SK-N-MC (cell line): ENCODE measurements at regions not wholly inside any gene's neighbourhood (a gene's known extent, or its start where the extent isn't known, plus 50 kb on each side); places are given as distances from the start of the nearest gene placed in this dataset.

ENCODE experiments used
- DNase-seq: peaks from one replicate; pipeline ENCODE4 v3.0.0-alpha.2; 2011; ENCODE audit warnings: low read depth, low spot score
- H3K27ac ChIP-seq: fragments of 200-600 bp; sonication (generic); 2 replicates; pipeline ENCODE4 v1.5.1; 2016; ENCODE audit warnings: mixed run types
- H3K36me3 ChIP-seq: fragments of 200-600 bp; sonication (generic); 2 replicates; pipeline ENCODE4 v1.6.1; 2017; ENCODE audit warnings: antibody characterized with exemption, low read length, mixed read lengths; ENCODE audit not compliant: insufficient read depth
- H3K4me3 ChIP-seq: fragments of 200-600 bp; sonication (generic); 2 replicates; pipeline ENCODE4 v1.5.1; 2016
- H3K9ac ChIP-seq: fragments of 200-600 bp; sonication (generic); 2 replicates; pipeline ENCODE4 v1.8.0; 2017; ENCODE audit warnings: mixed run types, mixed read lengths; ENCODE audit not compliant: insufficient read length
- H3K9me3 ChIP-seq: fragments of 200-600 bp; sonication (generic); 2 replicates; pipeline ENCODE4 v1.6.1; 2017; ENCODE audit warnings: low read depth, mild to moderate bottlenecking, antibody characterized with exemption, low read length, moderate library complexity, mixed read lengths
- EZH2 ChIP-seq: fragments of 200-600 bp; sonication (generic); IDR thresholded peaks from one replicate; pipeline ENCODE4 v1.6.1; 2017; ENCODE audit warnings: antibody characterized with exemption
- FOXP2 ChIP-seq: optimal IDR thresholded peaks from 2 replicates; pipeline ENCODE3; 2011; ENCODE audit warnings: mild to moderate bottlenecking, moderate library complexity; ENCODE audit not compliant: insufficient read depth; ENCODE audit errors: extremely low read length, control extremely low read depth
- POLR2AphosphoS5 ChIP-seq: IDR thresholded peaks from 2 replicates; pipeline ENCODE4 v1.6.1; 2012; ENCODE audit warnings: mild to moderate bottlenecking, low read depth, low read length, borderline replicate concordance

DNA sequence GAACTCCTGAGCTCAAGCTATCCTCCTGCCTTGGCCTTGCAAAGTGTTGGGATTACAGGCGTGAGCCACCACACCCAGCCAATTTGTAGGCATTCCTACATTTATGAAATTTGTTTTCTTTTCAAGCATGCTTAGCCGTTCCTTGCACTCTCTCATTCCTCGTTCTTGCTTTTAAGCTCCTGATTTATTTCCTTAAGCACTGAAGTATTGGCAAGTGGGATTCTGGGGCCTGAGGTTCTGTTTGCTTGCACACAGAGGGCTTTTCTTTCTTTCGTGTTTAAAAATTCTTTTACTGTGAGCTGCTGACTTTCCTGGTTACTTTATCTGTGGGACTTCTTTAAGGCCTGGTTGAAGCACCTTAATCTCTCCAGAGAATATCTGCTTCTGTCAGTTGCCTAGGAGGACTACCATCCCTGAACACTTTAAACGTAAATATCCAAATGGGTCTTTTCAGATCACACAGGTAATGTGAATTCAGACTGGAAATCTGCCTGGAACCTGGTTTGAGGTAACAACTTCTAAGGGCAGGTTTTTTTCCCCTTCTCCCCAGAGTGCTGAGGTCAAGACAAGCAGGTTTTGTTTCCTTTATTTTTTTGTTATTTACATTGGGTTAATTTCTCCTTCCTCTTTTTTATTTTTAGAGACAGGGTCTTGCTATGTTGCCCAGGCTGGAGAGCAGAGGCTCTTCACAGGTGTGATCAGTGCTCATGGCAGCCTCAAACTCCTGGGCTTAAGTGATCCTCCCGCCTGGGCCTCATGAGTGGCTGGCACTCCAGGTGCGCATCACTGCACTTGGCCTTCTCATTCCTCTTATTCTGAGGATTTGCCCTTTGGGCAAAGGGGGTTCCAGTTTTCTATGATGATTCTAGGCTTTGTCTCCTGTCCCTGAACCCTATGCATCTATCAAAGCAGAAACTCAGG is 102.9 kb downstream of the PFKFB3 start:
- DNase-seq: no peak
- Histone ChIP-seq H3K36me3 (no peaks in the 10 kb centered on the region), H3K4me3 (no peak overlapping the region), H3K27ac (no peak overlapping the region), H3K9ac (no peak overlapping the region), H3K9me3 (no peaks in the 10 kb centered on the region)
- TF ChIP-seq FOXP2: no peak
- no peak for TF ChIP-seq POLR2AphosphoS5
- TF ChIP-seq EZH2: no peak

- Histone ChIP-seq H3K9ac (no peak overlapping the region), H3K9me3 (no peaks in the 10 kb centered on the region), H3K36me3 (no peaks in the 10 kb centered on the region), H3K27ac (no peak overlapping the region), H3K4me3 (no peak overlapping the region)
- no peak for DNase-seq
- TF ChIP-seq FOXP2 (no peak), EZH2 (no peak), POLR2AphosphoS5 (no peak)
Measured at GRCh38 chr10:6306917-6307316, 104.2 kb downstream of the PFKFB3 start.

DNA sequence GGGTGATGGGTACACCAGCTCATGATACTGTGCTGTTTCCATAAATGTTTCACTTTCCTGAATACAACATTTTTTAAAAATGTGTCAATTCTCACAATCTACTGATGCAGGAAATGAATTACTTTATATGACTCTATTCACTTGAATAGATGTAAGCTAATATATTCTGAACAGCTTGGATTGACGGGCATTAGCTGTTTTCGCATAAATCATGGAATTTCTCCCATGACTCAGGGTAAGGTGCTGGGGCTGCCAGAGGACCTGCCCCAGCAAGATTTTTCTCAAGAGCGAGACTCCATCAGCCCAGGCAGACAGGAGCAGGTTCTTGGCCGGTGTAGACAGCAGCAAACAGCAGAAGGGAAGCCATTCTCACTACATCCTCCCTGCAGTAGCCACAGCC is 107.1 kb downstream of the PFKFB3 start:
- no peak overlapping the region for H3K4me3 ChIP-seq
- no peak for DNase-seq
- TF ChIP-seq EZH2 (no peak), FOXP2 (no peak), POLR2AphosphoS5 (no peak)
- no peak overlapping the region for H3K9ac ChIP-seq
- no peaks in the 10 kb centered on the region for H3K9me3 ChIP-seq
- H3K27ac ChIP-seq: no peak overlapping the region
- no peaks in the 10 kb centered on the region for H3K36me3 ChIP-seq

GRCh38 chr10:6310977-6311376 is 108.2 kb downstream of the PFKFB3 start:
- no peak for TF ChIP-seq POLR2AphosphoS5
- TF ChIP-seq FOXP2: no peak
- TF ChIP-seq EZH2: no peak
- Histone ChIP-seq H3K4me3 (no peak overlapping the region), H3K9ac (no peak overlapping the region), H3K36me3 (no peaks in the 10 kb centered on the region), H3K9me3 (no peaks in the 10 kb centered on the region), H3K27ac (no peak overlapping the region)
- no peak for DNase-seq

DNA sequence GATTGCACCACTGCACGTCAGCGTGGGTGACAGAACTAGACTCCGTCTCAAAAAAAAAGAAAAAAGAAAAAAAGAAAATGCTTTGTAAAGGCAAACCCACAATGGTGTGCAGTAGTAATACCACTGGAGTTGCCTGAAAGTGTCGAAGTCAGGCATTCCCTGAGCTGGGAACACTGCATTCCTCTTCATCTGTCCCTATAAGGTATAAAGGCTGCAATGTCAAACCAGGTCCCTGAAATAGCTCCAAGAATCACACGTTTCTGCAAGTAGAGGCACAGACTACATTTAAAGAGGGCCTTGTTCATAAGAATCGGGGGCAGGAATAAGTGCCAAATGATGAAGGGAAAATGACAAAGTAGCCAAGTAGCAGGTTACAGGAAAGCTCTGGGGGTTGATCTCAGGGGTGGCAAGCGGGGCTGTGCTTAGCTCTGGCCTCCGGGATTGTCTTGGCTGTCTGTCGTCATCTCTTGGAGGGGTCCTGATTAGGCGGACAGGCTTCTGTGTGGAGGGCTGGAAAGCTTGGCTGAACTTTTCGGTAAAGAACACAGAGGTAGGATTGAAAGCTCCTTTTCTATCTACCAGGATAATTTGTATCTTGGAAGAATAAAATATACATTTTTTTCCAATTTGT is 109.1 kb downstream of the PFKFB3 start:
- DNase-seq: no peak
- Histone ChIP-seq H3K27ac (no peak overlapping the region), H3K9me3 (no peaks in the 10 kb centered on the region), H3K36me3 (no peaks in the 10 kb centered on the region), H3K4me3 (no peak overlapping the region), H3K9ac (no peak overlapping the region)
- TF ChIP-seq POLR2AphosphoS5 (no peak), FOXP2 (no peak), EZH2 (no peak)

DNA sequence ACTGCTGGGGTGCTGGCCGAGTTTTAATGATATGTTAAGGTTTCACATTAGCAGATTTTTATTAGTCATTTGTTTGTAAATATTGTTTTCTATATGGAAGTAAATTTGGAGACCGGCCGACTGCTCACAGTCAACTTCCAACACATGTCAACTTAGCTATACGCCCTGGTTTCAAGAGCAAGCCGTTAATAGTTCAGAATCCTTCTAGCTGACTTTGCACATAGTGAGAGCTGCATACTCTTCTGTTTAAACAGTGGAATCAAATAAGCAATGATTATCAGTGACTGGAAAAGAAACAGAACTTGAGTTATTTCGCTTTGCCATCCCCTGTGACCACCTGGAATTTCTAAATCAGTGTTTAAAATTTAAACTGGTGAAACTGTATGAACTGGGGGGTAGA is 109.9 kb downstream of the PFKFB3 start:
- no peak overlapping the region for H3K4me3 ChIP-seq

GRCh38 chr10:6313111-6313895 is 110.6 kb downstream of the PFKFB3 start:
- DNase-seq: no peak
- Histone ChIP-seq H3K27ac (no peak overlapping the region), H3K9me3 (no peaks in the 10 kb centered on the region), H3K9ac (no peak overlapping the region), H3K36me3 (no peaks in the 10 kb centered on the region), H3K4me3 (no peak overlapping the region)
- TF ChIP-seq POLR2AphosphoS5: no peak
- TF ChIP-seq FOXP2: no peak
- TF ChIP-seq EZH2: no peak

More for the DNA sequence above, 109.9 kb downstream of the PFKFB3 start:
- no peaks in the 10 kb centered on the region for H3K9me3 ChIP-seq
- TF ChIP-seq POLR2AphosphoS5: no peak
- TF ChIP-seq EZH2: no peak
- TF ChIP-seq FOXP2: no peak
- H3K27ac ChIP-seq: no peak overlapping the region
- DNase-seq: no peak
- H3K36me3 ChIP-seq: no peaks in the 10 kb centered on the region
- no peak overlapping the region for H3K9ac ChIP-seq

- DNase-seq: no peak
- Histone ChIP-seq H3K27ac (no peak overlapping the region), H3K4me3 (no peak overlapping the region), H3K9ac (no peak overlapping the region), H3K9me3 (no peaks in the 10 kb centered on the region), H3K36me3 (no peaks in the 10 kb centered on the region)
- TF ChIP-seq FOXP2: no peak
- no peak for TF ChIP-seq EZH2
- TF ChIP-seq POLR2AphosphoS5: no peak
Measured at GRCh38 chr10:6314620-6315205, 112.0 kb downstream of the PFKFB3 start.
